Suprapubic skin (tissue), 4 donors: ENCODE measurements at regions not wholly inside any gene's neighbourhood (a gene's known extent, or its start where the extent isn't known, plus 50 kb on each side); places are given as distances from the start of the nearest gene placed in this dataset.

ENCODE experiments used
- CTCF ChIP-seq, 2 donors: fragments of 200-600 bp in 1 of 2; fragments of 450-650 bp in 1 of 2; sonication (generic) in 1 of 2; IDR thresholded peaks; one replicate each; pipeline ENCODE4 v1.5.1; 2016 to 2019; ENCODE audit warnings: antibody characterized with exemption in 2 of 2, mild to moderate bottlenecking in 1 of 2, moderate library complexity in 1 of 2
- EP300 ChIP-seq: sonication (generic); formaldehyde crosslinking; IDR thresholded peaks from one replicate; pipeline ENCODE4 v1.6.1; 2017; ENCODE audit warnings: antibody characterized with exemption
- POLR2A ChIP-seq, 2 donors: fragments of 450-650 bp; IDR thresholded peaks; one replicate each; pipeline ENCODE4 v1.6.1; 2017; ENCODE audit warnings: antibody characterized with exemption in 2 of 2, mild to moderate bottlenecking in 2 of 2, moderate library complexity in 2 of 2
- POLR2AphosphoS5 ChIP-seq, 3 donors: sonication (generic); formaldehyde crosslinking; IDR thresholded peaks; one replicate each; pipeline ENCODE4 v1.6.1; 2017; ENCODE audit warnings: antibody characterized with exemption in 3 of 3

GRCh38 chr6:110542311-110543024 is 66.1 kb upstream of the SLC22A16 start:
- TF ChIP-seq POLR2A (IDR thresholded peaks at IDR 0.05) (no peak), CTCF (IDR thresholded peaks at IDR 0.05) (no peak), POLR2AphosphoS5 (IDR thresholded peaks at IDR 0.05) (no peak), EP300 (no peak)
